HEK293 (cell line): ENCODE measurements at regions not wholly inside any gene's neighbourhood (a gene's known extent, or its start where the extent isn't known, plus 50 kb on each side); places are given as distances from the start of the nearest gene placed in this dataset.
A peak's percentile ranks its signal among the peaks of the same experiment; 100 is the strongest.

Source experiments
- BCL6B ChIP-seq: fragments of 450-650 bp; formaldehyde crosslinking; IDR thresholded peaks from 2 replicates; pipeline ENCODE4 v1.5.1; 2017; ENCODE audit warnings: missing biosample characterization, missing genetic modification characterization
- EGR2 ChIP-seq: fragments of 450-650 bp; formaldehyde crosslinking; IDR thresholded peaks from 2 replicates; pipeline ENCODE4 v1.5.1; 2016; ENCODE audit warnings: low read depth, missing biosample characterization, missing genetic modification characterization
- IKZF3 ChIP-seq: fragments of 450-650 bp; IDR thresholded peaks from 2 replicates; pipeline ENCODE4 v1.5.0; 2018; ENCODE audit warnings: missing biosample characterization, mild to moderate bottlenecking, missing genetic modification characterization, moderate library complexity
- KLF16 ChIP-seq: fragments of 450-650 bp; formaldehyde crosslinking; IDR thresholded peaks from 2 replicates; pipeline ENCODE4 v1.5.1; 2017; ENCODE audit warnings: missing biosample characterization, missing genetic modification characterization
- PRDM4 ChIP-seq: fragments of 450-650 bp; formaldehyde crosslinking; IDR thresholded peaks from 2 replicates; pipeline ENCODE4 v1.5.1; 2017; ENCODE audit warnings: missing biosample characterization, missing genetic modification characterization
- REPIN1 ChIP-seq: fragments of 450-650 bp; formaldehyde crosslinking; IDR thresholded peaks from 2 replicates; pipeline ENCODE4 v1.5.1; 2017; ENCODE audit warnings: missing biosample characterization, missing genetic modification characterization, low read depth
- SALL2 ChIP-seq: fragments of 450-650 bp; formaldehyde crosslinking; IDR thresholded peaks from 2 replicates; pipeline ENCODE4 v1.5.0; 2017; ENCODE audit warnings: missing biosample characterization, mild to moderate bottlenecking, missing genetic modification characterization, borderline replicate concordance
- SP7 ChIP-seq: fragments of 450-650 bp; formaldehyde crosslinking; IDR thresholded peaks from 2 replicates; pipeline ENCODE4 v1.5.1; 2016; ENCODE audit warnings: missing biosample characterization, missing genetic modification characterization
- TCF7L2 ChIP-seq: IDR thresholded peaks from 2 replicates; pipeline ENCODE4 v1.6.1; 2011; ENCODE audit warnings: low read depth, mild to moderate bottlenecking, inconsistent platforms, low read length, moderate library complexity, borderline replicate concordance
- ZBTB21 ChIP-seq: fragments of 450-650 bp; formaldehyde crosslinking; IDR thresholded peaks from 2 replicates; pipeline ENCODE4 v1.5.1; 2017; ENCODE audit warnings: missing biosample characterization, missing genetic modification characterization
- ZBTB26 ChIP-seq: fragments of 450-650 bp; formaldehyde crosslinking; optimal IDR thresholded peaks from 2 replicates; pipeline ENCODE3; 2016; ENCODE audit warnings: missing biosample characterization, mild to moderate bottlenecking, missing genetic modification characterization
- ZBTB6 ChIP-seq: fragments of 450-650 bp; formaldehyde crosslinking; IDR thresholded peaks from 2 replicates; pipeline ENCODE4 v1.5.1; 2017; ENCODE audit warnings: missing biosample characterization, missing genetic modification characterization
- ZIC2 ChIP-seq: fragments of 450-650 bp; formaldehyde crosslinking; IDR thresholded peaks from 2 replicates; pipeline ENCODE4 v1.5.1; 2016; ENCODE audit warnings: missing biosample characterization, missing genetic modification characterization
- ZNF169 ChIP-seq: fragments of 450-650 bp; formaldehyde crosslinking; IDR thresholded peaks from 2 replicates; pipeline ENCODE4 v1.5.1; 2016; ENCODE audit warnings: missing biosample characterization, missing genetic modification characterization
- ZNF184 ChIP-seq: fragments of 450-650 bp; IDR thresholded peaks from 2 replicates; pipeline ENCODE4 v1.5.1; 2018; ENCODE audit warnings: missing biosample characterization, mild to moderate bottlenecking, missing genetic modification characterization
- ZNF2 ChIP-seq: fragments of 450-650 bp; formaldehyde crosslinking; IDR thresholded peaks from 2 replicates; pipeline ENCODE4 v1.5.1; 2016; ENCODE audit warnings: missing biosample characterization, missing genetic modification characterization
- ZNF239 ChIP-seq: fragments of 450-650 bp; formaldehyde crosslinking; IDR thresholded peaks from 2 replicates; pipeline ENCODE4 v1.5.1; 2016; ENCODE audit warnings: missing biosample characterization, missing genetic modification characterization
- ZNF292 ChIP-seq: fragments of 450-650 bp; formaldehyde crosslinking; IDR thresholded peaks from 2 replicates; pipeline ENCODE4 v1.5.1; 2016; ENCODE audit warnings: low read depth, missing biosample characterization, missing genetic modification characterization, borderline replicate concordance
- ZNF302 ChIP-seq: fragments of 450-650 bp; formaldehyde crosslinking; IDR thresholded peaks from 2 replicates; pipeline ENCODE4 v1.5.1; 2016; ENCODE audit warnings: missing biosample characterization, missing genetic modification characterization, low read depth
- ZNF473 ChIP-seq: fragments of 450-650 bp; formaldehyde crosslinking; IDR thresholded peaks from 2 replicates; pipeline ENCODE4 v1.5.1; 2017; ENCODE audit warnings: missing biosample characterization, missing genetic modification characterization
- ZNF48 ChIP-seq: fragments of 450-650 bp; formaldehyde crosslinking; IDR thresholded peaks from 2 replicates; pipeline ENCODE4 v1.5.1; 2016; ENCODE audit warnings: missing biosample characterization, missing genetic modification characterization
- ZNF596 ChIP-seq: fragments of 450-650 bp; IDR thresholded peaks from 2 replicates; pipeline ENCODE4 v1.5.0; 2018; ENCODE audit warnings: missing biosample characterization, mild to moderate bottlenecking, missing genetic modification characterization, moderate library complexity
- ZNF610 ChIP-seq: fragments of 450-650 bp; formaldehyde crosslinking; IDR thresholded peaks from 2 replicates; pipeline ENCODE4 v1.5.1; 2016; ENCODE audit warnings: missing biosample characterization, missing genetic modification characterization, borderline replicate concordance
- ZNF624 ChIP-seq: fragments of 450-650 bp; formaldehyde crosslinking; IDR thresholded peaks from 2 replicates; pipeline ENCODE4 v1.5.1; 2017; ENCODE audit warnings: missing biosample characterization, missing genetic modification characterization
- ZNF626 ChIP-seq: fragments of 450-650 bp; sonication (Bioruptor Pico); formaldehyde crosslinking; IDR thresholded peaks from 2 replicates; pipeline ENCODE4 v1.5.1; 2018; ENCODE audit warnings: missing biosample characterization, missing genetic modification characterization, inconsistent platforms
- ZNF677 ChIP-seq: fragments of 450-650 bp; IDR thresholded peaks from 2 replicates; pipeline ENCODE4 v1.5.0; 2018; ENCODE audit warnings: missing biosample characterization, mild to moderate bottlenecking, missing genetic modification characterization, moderate library complexity
- ZNF747 ChIP-seq: fragments of 450-650 bp; formaldehyde crosslinking; IDR thresholded peaks from 2 replicates; pipeline ENCODE4 v1.5.1; 2016; ENCODE audit warnings: missing biosample characterization, missing genetic modification characterization
- ZNF76 ChIP-seq: fragments of 450-650 bp; formaldehyde crosslinking; IDR thresholded peaks from 2 replicates; pipeline ENCODE4; 2016; ENCODE audit warnings: low read depth, missing biosample characterization, missing genetic modification characterization, borderline replicate concordance
- ZNF785 ChIP-seq: fragments of 450-650 bp; formaldehyde crosslinking; IDR thresholded peaks from 2 replicates; pipeline ENCODE4 v1.5.1; 2016; ENCODE audit warnings: missing biosample characterization, missing genetic modification characterization
- ZNF792 ChIP-seq: fragments of 450-650 bp; formaldehyde crosslinking; IDR thresholded peaks from 2 replicates; pipeline ENCODE4 v1.5.1; 2016; ENCODE audit warnings: missing biosample characterization, missing genetic modification characterization
- ZSCAN23 ChIP-seq: fragments of 450-650 bp; formaldehyde crosslinking; IDR thresholded peaks from 2 replicates; pipeline ENCODE4 v1.5.1; 2016; ENCODE audit warnings: missing biosample characterization, missing genetic modification characterization
- TF ChIP-seq, protein P1 (sequence below): fragments of 450-650 bp; formaldehyde crosslinking; IDR thresholded peaks from 2 replicates; pipeline ENCODE4 v1.5.1; 2017; ENCODE audit warnings: missing biosample characterization, missing genetic modification characterization
- TF ChIP-seq, protein P2 (sequence below): fragments of 450-650 bp; formaldehyde crosslinking; IDR thresholded peaks from 2 replicates; pipeline ENCODE4 v1.5.1; 2016; ENCODE audit warnings: missing biosample characterization, missing genetic modification characterization

GRCh38 chr22:35477911-35478582 lies 62.6 kb upstream of the RASD2 start (continued):
- TF ChIP-seq, protein P1, sequence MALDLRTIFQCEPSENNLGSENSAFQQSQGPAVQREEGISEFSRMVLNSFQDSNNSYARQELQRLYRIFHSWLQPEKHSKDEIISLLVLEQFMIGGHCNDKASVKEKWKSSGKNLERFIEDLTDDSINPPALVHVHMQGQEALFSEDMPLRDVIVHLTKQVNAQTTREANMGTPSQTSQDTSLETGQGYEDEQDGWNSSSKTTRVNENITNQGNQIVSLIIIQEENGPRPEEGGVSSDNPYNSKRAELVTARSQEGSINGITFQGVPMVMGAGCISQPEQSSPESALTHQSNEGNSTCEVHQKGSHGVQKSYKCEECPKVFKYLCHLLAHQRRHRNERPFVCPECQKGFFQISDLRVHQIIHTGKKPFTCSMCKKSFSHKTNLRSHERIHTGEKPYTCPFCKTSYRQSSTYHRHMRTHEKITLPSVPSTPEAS = no peak
- 0 out of 2 replicates have a peak, but pooled peaks have one; percentile 38 for TF ChIP-seq ZNF785 (tag by site-specific recombination)
- no peak for TF ChIP-seq ZNF747
- no peak for TF ChIP-seq ZNF169 (tag by site-specific recombination)
- no peak for TF ChIP-seq ZNF792 (tag by site-specific recombination)
- TF ChIP-seq ZNF596 (tag by site-specific recombination) = no peak
- TF ChIP-seq ZNF2 (tag by site-specific recombination) = no peak; the same call in 1 of the 2 replicates
- TF ChIP-seq ZNF624 (tag by site-specific recombination) = no peak
- peak; percentile 96 for TF ChIP-seq IKZF3
- no peak for TF ChIP-seq TCF7L2
- TF ChIP-seq ZNF48 (tag by site-specific recombination) = no peak
- TF ChIP-seq BCL6B (tag by site-specific recombination) = no peak
- TF ChIP-seq ZNF184 (tag by site-specific recombination) = no peak
- no peak for TF ChIP-seq ZBTB26 (tag by site-specific recombination)
- no peak for TF ChIP-seq ZNF473
- peak; percentile 92 for TF ChIP-seq SP7 (tag by site-specific recombination)
- TF ChIP-seq ZNF610 (tag by site-specific recombination) = no peak
- peak; percentile 6; the same call in 1 of the 2 replicates for TF ChIP-seq ZBTB6
- TF ChIP-seq ZBTB21 (tag by site-specific recombination) = no peak
- no peak for TF ChIP-seq REPIN1 (tag by site-specific recombination)
- TF ChIP-seq ZNF677 (tag by site-specific recombination) = 0 out of 2 replicates have a peak, but pooled peaks have one; percentile 1
- no peak for TF ChIP-seq ZNF302 (tag by site-specific recombination)
- 0 out of 2 replicates have a peak, but pooled peaks have one; percentile 39 for TF ChIP-seq KLF16 (tag by site-specific recombination)
- peak; percentile 98 for TF ChIP-seq EGR2 (tag by site-specific recombination)
- TF ChIP-seq ZNF292 (tag by site-specific recombination) = no peak
- no peak for TF ChIP-seq ZNF76 (tag by site-specific recombination)
- TF ChIP-seq ZNF626 (tag by site-specific recombination) = no peak
- TF ChIP-seq ZSCAN23 = no peak
- no peak for TF ChIP-seq ZIC2 (tag by site-specific recombination)
- TF ChIP-seq ZNF239 (tag by site-specific recombination) = no peak
- peak; percentile 47; the same call in 1 of the 2 replicates for TF ChIP-seq PRDM4 (tag by site-specific recombination)
- TF ChIP-seq SALL2 (tag by site-specific recombination) = no peak
- TF ChIP-seq, protein P2, sequence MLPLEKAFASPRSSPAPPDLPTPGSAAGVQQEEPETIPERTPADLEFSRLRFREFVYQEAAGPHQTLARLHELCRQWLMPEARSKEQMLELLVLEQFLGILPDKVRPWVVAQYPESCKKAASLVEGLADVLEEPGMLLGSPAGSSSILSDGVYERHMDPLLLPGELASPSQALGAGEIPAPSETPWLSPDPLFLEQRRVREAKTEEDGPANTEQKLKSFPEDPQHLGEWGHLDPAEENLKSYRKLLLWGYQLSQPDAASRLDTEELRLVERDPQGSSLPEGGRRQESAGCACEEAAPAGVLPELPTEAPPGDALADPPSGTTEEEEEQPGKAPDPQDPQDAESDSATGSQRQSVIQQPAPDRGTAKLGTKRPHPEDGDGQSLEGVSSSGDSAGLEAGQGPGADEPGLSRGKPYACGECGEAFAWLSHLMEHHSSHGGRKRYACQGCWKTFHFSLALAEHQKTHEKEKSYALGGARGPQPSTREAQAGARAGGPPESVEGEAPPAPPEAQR (tag by site-specific recombination) = no peak
